Stimulated activated CD4-positive, alpha-beta T cell treated with anti-CD3 and anti-CD28 coated beads, TNF-alpha, amount 100 ng/mL, for 1 hour (primary cell): ENCODE measurements at regions not wholly inside any gene's neighbourhood (a gene's known extent, or its start where the extent isn't known, plus 50 kb on each side); places are given as distances from the start of the nearest gene placed in this dataset.

Experiments used
- DNase-seq, 3 donors: peaks; one replicate each; pipeline ENCODE4 v3.0.0-alpha.2; 2020; ENCODE audit warnings: low read depth in 3 of 3, low spot score in 1 of 3

- no peak for DNase-seq
Measured at GRCh38 chr16:86862595-86863280, 284.4 kb downstream of the FOXL1 start.

DNA sequence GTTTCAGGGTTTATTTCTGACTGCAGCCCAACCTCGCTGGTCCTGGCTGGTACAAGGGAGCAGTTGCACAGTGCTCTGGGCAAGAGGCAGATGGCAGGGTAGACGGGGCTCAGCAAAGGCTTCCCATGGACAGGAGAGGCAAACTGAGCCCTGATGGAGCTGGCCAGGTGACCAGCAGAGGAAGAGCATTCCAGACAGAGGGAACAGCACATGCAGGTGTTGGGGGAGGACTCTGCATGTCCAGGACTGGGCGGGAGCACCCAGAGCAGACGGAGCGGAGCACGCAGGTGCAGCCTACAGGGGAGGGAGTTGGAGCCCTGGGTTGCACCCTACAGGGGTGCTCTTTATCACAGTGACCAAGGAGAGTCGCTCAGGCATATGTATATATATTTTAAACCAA lies 285.3 kb downstream of the FOXL1 start:
- no peak for DNase-seq

- no peak for DNase-seq
Measured at GRCh38 chr16:86864586-86864985, 286.2 kb downstream of the FOXL1 start.

GRCh38 chr16:86865851-86866662 lies 287.7 kb downstream of the FOXL1 start:
- no peak for DNase-seq

DNA sequence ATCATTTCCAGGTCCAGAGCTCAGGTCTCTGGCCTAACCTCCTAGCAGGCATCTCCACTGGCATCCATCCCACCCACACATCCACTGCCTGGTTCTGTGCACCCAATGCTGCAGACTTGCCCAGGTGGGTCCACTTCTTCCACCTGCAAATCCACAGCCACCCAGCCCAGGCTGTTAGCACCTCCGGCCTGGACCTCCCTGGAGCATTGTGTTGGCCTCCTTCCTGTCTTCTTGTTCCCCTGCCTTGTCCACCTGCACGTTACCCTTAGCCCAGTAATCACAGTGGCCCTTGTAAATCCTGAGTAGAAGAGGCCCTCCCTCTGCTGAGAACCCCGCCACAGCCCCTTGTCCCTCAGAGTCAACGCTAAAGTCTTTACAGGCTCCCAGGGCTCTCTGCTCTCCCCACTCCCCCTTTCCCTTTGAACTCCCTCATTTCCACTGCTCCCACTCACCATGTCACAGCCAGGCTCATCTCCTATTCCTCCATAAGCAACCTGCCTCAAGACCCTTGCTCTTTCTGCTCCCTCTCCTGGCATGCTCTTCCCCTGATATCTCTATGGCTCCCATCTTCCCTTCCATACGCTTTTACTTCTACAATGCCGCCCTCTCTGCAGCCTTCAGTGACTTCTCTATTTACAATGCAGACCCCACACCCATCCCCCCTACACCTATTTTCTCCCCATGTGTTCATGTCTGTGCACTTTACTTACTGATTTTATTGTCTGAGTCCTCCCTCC lies 288.8 kb downstream of the FOXL1 start:
- DNase-seq, result no peak

GRCh38 chr16:86868070-86868469 lies 289.7 kb downstream of the FOXL1 start:
- no peak for DNase-seq

DNA sequence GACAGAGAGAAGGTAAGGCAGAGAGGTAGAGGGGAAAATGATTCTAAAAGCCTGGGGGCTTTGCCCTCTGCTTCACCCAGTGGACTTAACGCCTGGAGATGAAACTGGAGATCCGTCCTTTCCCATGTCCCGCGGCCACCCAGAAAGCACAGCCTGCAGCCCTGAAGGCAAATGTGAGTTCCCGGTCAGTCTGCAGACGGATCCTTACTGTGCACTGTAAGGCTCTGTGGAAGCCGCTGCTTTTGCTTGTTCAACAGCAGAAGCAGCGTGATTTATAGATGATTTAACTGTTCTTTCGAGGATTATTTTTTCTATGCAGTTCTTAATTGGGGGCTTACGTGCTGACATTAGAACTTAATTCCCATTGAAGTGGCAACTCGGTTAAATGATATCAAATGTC lies 290.4 kb downstream of the FOXL1 start:
- DNase-seq, result no peak

DNA sequence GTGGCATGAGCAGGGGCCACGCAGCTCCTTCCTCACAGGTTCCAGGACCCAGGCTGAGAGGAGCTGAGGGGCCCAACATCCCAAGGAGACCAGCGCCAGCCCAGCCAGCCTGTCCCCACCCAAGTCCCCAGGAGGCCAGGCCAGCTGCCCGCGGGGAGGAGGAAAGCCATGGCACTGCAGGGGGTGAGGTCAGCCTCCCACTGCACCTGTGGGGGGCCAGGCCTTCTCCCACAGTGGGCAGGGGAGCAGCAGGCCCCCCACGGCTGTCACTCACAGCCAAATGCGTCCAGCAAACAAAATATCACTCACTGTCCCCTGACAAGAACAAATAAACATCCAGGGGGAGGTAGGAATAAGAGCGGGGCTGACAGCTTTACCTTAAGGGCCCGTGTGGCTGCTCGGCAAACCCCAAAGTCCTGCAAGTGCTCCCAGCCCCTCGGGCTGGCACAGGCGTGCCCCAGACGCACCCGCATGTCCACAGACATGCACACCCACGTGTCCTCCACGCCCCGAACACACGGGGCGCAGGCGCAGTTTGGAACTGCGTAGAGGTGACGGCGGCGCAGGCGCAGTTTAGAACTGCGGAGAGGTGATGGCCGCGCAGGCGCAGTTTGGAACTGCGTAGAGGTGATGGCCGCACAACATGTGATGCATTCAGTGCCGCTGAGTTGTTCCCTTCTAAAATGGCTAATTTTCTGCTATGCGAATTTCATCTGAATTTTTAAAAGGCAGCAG lies 291.1 kb downstream of the FOXL1 start:
- no peak for DNase-seq

DNA sequence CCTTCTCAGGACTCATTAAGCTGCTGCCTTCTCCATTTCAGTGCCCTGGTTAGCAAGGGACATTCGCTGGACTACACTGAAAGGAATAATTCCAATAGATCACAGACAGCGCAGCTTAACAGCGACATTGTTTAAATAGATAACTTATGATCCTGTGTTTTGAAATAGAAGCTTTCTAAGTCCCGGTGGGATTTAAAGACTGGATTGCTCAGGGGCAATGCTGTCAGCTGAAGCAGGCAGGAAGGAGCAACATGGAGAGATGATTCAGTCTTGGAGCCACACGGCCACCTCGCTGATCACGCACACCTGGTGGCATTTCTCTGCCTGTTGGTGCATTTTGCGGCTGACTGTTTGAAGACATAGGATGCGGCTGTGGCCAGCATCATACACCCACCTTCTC lies 292.0 kb downstream of the FOXL1 start:
- no peak for DNase-seq

DNA sequence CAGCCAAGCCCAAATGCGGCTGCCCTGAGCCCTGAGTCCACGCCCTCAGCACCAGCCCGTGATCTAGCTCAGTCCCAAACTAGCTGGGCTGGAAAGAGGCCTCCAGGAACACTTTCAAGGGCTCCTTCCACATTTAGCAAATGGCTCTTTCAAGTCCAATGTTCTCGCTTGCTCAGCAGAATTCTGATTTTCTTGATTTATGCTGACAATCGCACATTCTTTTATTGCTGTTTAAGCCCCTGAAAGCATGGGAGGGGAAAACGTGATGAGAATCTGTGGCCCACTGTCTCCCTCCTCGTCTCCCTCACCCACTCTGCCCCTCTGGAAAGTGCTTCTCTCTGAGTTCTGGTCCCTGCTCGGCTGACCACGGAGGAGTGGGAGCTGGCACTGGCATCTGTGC lies 293.8 kb downstream of the FOXL1 start:
- no peak for DNase-seq

DNA sequence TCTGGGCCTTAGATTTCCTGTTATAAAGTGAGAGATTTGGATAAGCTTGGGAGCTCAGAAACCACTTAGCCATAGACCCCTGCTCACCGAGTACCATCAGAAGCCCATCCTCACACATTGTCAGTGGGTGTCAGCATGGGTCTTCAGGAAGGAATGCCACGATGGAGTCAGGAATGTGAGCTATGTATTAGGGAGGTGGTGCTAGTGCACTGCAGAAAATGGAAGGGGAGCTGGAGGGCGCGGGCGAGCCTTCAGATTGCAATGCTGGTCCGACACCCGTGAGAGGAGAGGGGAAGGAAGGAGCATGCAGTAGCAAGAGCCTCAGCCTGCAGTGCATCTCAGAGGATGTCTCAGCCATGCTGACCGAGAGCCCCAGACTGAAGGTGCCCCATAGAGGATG lies 294.5 kb downstream of the FOXL1 start:
- no peak for DNase-seq

GRCh38 chr16:86874141-86874540 lies 295.8 kb downstream of the FOXL1 start:
- DNase-seq, result peak in 1 of 3 donors; percentile 5

GRCh38 chr16:86876499-86876898 lies 298.1 kb downstream of the FOXL1 start:
- DNase-seq, result no peak

- no peak for DNase-seq
Measured at GRCh38 chr16:86877108-86877507, 298.8 kb downstream of the FOXL1 start.

- no peak for DNase-seq
Measured at GRCh38 chr16:86877835-86878234, 299.5 kb downstream of the FOXL1 start.

DNA sequence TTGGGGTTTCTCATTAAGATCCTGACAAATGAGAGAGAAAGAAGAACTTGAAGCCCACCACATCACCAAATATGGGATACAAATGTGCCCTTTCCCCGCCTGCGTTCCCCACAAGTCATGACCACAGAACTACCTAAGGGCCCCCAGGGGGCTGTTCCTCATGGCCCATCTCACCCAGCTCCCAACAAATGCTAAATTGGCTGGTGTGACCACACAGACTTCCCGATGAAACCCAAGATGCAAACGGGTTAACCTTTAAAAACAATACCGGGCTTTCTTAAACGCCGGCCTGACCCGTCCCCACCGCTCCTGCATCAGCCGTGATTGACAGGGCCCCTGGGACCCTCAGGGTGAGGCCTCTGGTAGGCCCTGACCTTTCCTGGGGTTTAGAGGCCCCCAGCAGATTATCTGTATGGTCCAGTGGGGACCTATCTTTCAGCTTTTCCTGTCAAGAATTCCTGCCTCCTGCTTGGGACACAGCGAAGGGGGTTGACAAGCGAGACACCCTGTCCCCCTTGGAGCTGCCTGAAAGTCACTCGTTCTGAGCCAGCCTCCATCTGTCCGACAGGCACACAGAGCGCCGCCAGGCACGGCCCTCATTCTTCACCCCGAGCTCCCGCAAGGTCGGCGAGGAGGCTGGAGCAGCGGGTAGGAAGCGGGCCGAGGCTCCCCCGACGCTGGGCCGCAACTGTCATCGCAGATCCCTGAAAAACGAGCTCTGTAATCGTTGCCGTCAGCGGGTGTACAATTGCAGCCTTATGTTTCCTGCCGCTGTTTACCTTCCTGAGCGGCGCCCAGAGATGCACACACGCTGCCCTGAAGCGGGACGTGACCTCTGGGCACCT lies 300.1 kb downstream of the FOXL1 start:
- no peak for DNase-seq

DNA sequence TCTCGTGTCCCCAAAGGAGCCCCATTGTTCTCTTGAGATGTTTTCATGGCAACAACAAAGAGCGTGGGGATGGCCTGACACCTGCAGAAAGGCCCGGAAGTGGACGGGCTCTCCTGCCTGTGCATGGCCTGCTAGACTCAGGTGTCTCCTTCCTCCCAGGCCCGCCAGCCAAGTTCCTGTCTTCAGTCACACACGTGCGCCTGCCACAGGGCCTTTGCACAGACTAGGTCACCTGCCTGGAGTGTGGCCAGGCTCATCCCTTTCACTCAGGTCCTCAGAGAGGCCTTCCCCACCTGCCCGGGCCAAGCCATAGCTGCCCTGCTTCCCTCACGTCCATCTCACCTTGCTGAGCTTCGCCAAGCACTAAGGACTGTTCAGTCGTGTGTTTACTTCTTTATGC lies 300.9 kb downstream of the FOXL1 start:
- no peak for DNase-seq

DNA sequence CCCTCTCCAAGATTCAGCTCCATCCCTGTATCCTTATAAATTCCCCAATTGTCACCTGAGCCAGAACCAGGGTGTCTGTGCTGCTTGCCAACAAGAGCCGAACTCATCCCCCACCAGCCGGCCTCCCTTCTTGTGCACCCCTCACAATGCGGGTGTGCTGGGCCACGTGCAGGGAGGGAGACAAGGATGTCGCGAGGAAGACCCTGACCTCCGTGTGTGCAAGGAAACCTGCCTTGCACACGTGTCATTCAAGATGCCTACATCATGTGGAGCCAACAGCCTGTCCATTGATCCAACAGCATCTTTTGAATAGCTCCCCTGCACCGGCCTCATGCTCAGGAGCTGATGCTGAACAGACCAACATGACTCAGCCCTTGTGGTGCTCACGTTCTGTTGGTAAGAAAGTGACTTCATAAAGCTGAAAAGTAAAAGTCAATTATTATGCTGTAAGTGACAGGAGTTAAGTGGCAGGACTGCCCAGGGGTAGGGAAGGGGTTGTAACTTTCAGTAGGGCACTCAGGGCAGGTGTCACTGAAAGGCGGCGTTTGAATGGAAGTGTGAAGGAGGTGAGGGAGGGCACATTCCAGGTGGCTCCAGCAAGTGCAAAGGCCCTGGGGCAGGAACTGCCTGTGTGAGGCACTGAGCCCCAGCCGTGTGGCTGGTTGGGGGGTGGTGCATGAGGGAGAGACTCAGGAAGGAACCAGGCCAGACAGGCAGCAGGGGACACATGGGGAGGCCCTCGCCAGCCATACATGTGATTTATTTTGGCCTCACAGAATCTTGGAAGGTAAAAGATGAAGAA lies 302.2 kb downstream of the FOXL1 start:
- DNase-seq, result no peak

DNA sequence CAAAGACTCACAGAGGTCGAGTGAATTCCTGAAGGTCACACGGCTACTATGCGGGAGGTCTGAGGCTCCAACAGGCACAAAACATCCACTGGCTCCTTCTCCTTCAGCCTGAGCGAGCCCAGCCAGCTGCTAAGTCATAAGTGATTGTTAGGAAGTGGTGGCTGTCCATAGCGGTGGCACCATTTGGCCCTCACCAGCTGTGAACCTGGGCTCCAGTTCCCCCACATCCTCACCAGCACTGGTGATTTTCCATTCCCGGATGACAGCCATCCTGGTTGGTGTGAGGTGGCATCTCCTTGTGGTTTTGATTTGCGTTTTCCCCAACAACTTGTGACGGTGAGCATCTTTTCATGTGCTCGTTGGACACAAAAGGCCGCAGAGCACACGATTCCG lies 302.8 kb downstream of the FOXL1 start:
- no peak for DNase-seq

DNA sequence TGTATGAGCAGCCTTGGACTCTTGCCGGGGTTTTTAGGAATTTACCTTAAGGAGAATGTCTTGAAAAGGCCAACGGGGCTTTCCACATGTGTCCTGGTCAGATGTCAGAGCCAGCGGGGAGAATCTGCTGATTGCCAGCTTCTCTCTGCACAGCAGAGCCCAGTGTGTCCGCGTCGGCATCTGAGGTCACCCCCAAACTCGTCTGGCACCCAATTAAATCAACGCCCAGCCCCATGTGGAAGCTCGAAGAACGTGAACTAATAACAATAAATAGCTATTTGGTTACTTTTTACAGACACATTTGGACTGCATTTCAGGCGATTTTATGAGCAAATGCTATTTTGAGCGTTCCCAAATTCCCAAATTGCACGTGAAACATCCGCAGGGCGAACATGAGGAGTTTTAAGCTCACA lies 303.5 kb downstream of the FOXL1 start:
- no peak for DNase-seq
